ENCODE measurements at regions not wholly inside any gene's neighbourhood (a gene's known extent, or its start where the extent isn't known, plus 50 kb on each side); places are given as distances from the start of the nearest gene placed in this dataset.

GRCh38 chr11:43074810-43075209, 237.0 kb upstream of the API5 start:
- in situ Hi-C loops (cut with MboI; ENCODE audit: low sequenced_read_pairs in 4 of 4) (no loop called here), intact Hi-C loops (cut with DNase I; ENCODE audit: low total_unique reads) (no loop called here)
- Histone ChIP-seq H3K36me3 (no peaks in the 10 kb centered on the region), H3K4me3 (no peak overlapping the region), H3K27ac (no peak overlapping the region), H3K9me3 (no peaks in the 10 kb centered on the region), H3K4me1 (no peaks in the 10 kb centered on the region), H3K27me3 (no peaks in the 10 kb centered on the region)
- DNase-seq, result no peak
- no peak for ATAC-seq
- no peak for TF ChIP-seq POLR2A (IDR thresholded peaks at IDR 0.05)
- TF ChIP-seq, protein P1, sequence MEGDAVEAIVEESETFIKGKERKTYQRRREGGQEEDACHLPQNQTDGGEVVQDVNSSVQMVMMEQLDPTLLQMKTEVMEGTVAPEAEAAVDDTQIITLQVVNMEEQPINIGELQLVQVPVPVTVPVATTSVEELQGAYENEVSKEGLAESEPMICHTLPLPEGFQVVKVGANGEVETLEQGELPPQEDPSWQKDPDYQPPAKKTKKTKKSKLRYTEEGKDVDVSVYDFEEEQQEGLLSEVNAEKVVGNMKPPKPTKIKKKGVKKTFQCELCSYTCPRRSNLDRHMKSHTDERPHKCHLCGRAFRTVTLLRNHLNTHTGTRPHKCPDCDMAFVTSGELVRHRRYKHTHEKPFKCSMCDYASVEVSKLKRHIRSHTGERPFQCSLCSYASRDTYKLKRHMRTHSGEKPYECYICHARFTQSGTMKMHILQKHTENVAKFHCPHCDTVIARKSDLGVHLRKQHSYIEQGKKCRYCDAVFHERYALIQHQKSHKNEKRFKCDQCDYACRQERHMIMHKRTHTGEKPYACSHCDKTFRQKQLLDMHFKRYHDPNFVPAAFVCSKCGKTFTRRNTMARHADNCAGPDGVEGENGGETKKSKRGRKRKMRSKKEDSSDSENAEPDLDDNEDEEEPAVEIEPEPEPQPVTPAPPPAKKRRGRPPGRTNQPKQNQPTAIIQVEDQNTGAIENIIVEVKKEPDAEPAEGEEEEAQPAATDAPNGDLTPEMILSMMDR (IDR thresholded peaks at IDR 0.05 in 4 of 5, conservative IDR thresholded peaks at IDR 0.05 in 1 of 5), result no peak

GRCh38 chr11:43101113-43101512, 210.7 kb upstream of the API5 start:
- no peaks in the 10 kb centered on the region for H3K36me3 ChIP-seq
- H3K27ac ChIP-seq, result no peak overlapping the region
- no peaks in the 10 kb centered on the region for H3K9me3 ChIP-seq
- ATAC-seq, result no peak
- in situ Hi-C loops (cut with MboI; ENCODE audit: low sequenced_read_pairs in 4 of 4) (no loop called here), intact Hi-C loops (cut with DNase I; ENCODE audit: low total_unique reads) (no loop called here)
- no peaks in the 10 kb centered on the region for H3K27me3 ChIP-seq
- H3K4me1 ChIP-seq, result no peaks in the 10 kb centered on the region
- TF ChIP-seq, protein P1 (IDR thresholded peaks at IDR 0.05 in 4 of 5, conservative IDR thresholded peaks at IDR 0.05 in 1 of 5), result no peak
- TF ChIP-seq POLR2A (IDR thresholded peaks at IDR 0.05), result no peak
- no peak for DNase-seq
- H3K4me3 ChIP-seq, result no peak overlapping the region

- H3K4me1 ChIP-seq, result no peaks in the 10 kb centered on the region
- H3K27ac ChIP-seq, result no peak overlapping the region
- intact Hi-C loops (cut with DNase I; ENCODE audit: low total_unique reads) (no loop called here), in situ Hi-C loops (cut with MboI; ENCODE audit: low sequenced_read_pairs in 4 of 4) (no loop called here)
- no peaks in the 10 kb centered on the region for H3K36me3 ChIP-seq
- H3K27me3 ChIP-seq, result no peaks in the 10 kb centered on the region
- no peak for DNase-seq
- ATAC-seq, result no peak
- no peaks in the 10 kb centered on the region for H3K9me3 ChIP-seq
- TF ChIP-seq POLR2A (IDR thresholded peaks at IDR 0.05), result no peak
- TF ChIP-seq, protein P1 (IDR thresholded peaks at IDR 0.05 in 4 of 5, conservative IDR thresholded peaks at IDR 0.05 in 1 of 5), result no peak
- H3K4me3 ChIP-seq, result no peak overlapping the region
These were observed 195.7 kb upstream of the API5 start for GRCh38 chr11:43116071-43116470.

GRCh38 chr11:43119275-43119970, 192.4 kb upstream of the API5 start:
- TF ChIP-seq, protein P1 (IDR thresholded peaks at IDR 0.05 in 4 of 5, conservative IDR thresholded peaks at IDR 0.05 in 1 of 5), result no peak
- no peak for TF ChIP-seq POLR2A (IDR thresholded peaks at IDR 0.05)
- ATAC-seq (no peak), DNase-seq (no peak)
- no peaks in the 10 kb centered on the region for H3K27me3 ChIP-seq
- no peaks in the 10 kb centered on the region for H3K36me3 ChIP-seq
- no peaks in the 10 kb centered on the region for H3K4me1 ChIP-seq
- no peaks in the 10 kb centered on the region for H3K9me3 ChIP-seq
- H3K4me3 ChIP-seq, result no peak overlapping the region
- in situ Hi-C loops (cut with MboI; ENCODE audit: low sequenced_read_pairs in 4 of 4) (no loop called here), intact Hi-C loops (cut with DNase I; ENCODE audit: low total_unique reads) (no loop called here)
- H3K27ac ChIP-seq, result no peak overlapping the region

- Histone ChIP-seq H3K4me1 (no peaks in the 10 kb centered on the region), H3K36me3 (no peaks in the 10 kb centered on the region), H3K4me3 (no peak overlapping the region), H3K9me3 (no peaks in the 10 kb centered on the region), H3K27ac (no peak overlapping the region), H3K27me3 (no peaks in the 10 kb centered on the region)
- TF ChIP-seq, protein P1 (IDR thresholded peaks at IDR 0.05 in 4 of 5, conservative IDR thresholded peaks at IDR 0.05 in 1 of 5), result no peak
- no peak for TF ChIP-seq POLR2A (IDR thresholded peaks at IDR 0.05)
- intact Hi-C loops (cut with DNase I; ENCODE audit: low total_unique reads) (no loop called here), in situ Hi-C loops (cut with MboI; ENCODE audit: low sequenced_read_pairs in 4 of 4) (no loop called here)
- ATAC-seq (no peak), DNase-seq (no peak)
These were observed 189.2 kb upstream of the API5 start for GRCh38 chr11:43122546-43122945.
